Activated T-helper 17 cell treated with anti-CD3 and anti-CD28 coated beads, Interleukin-2, amount 50 U/mL, for 72 hours (primary cell): ENCODE measurements at regions not wholly inside any gene's neighbourhood (a gene's known extent, or its start where the extent isn't known, plus 50 kb on each side); places are given as distances from the start of the nearest gene placed in this dataset.

Experiments
- ATAC-seq: fragments of 150-1000 bp; cut with Tn5 transposase; replicated peaks from 2 replicates; pipeline ENCODE4 v1.10.0; 2021; ENCODE audit warnings: mild to moderate bottlenecking, moderate library complexity
- H3K27ac Mint-ChIP-seq: one replicate; pipeline ENCODE4 v1.8.0; 2022; ENCODE audit warnings: mixed read lengths
- H3K27me3 Mint-ChIP-seq: one replicate; pipeline ENCODE4 v1.8.0; 2022; ENCODE audit warnings: mixed read lengths
- H3K36me3 Mint-ChIP-seq: one replicate; pipeline ENCODE4 v1.8.0; 2022; ENCODE audit warnings: low read depth, mild to moderate bottlenecking, mixed read lengths
- H3K4me1 Mint-ChIP-seq: one replicate; pipeline ENCODE4 v1.8.0; 2022; ENCODE audit warnings: mixed read lengths
- H3K4me3 Mint-ChIP-seq: one replicate; pipeline ENCODE4 v1.8.0; 2022; ENCODE audit warnings: mild to moderate bottlenecking, mixed read lengths
- H3K9me3 Mint-ChIP-seq: one replicate; pipeline ENCODE4 v1.8.0; 2022; ENCODE audit warnings: mixed read lengths

- H3K4me1 Mint-ChIP-seq = no peaks in the 10 kb centered on the region
- no peaks in the 10 kb centered on the region for H3K36me3 Mint-ChIP-seq
- no peak overlapping the region for H3K27ac Mint-ChIP-seq
- H3K9me3 Mint-ChIP-seq = peaks cover 5% of the 10 kb centered on the region
- H3K4me3 Mint-ChIP-seq = no peak overlapping the region
- ATAC-seq = no peak
- no peaks in the 10 kb centered on the region for H3K27me3 Mint-ChIP-seq
Measured at GRCh38 chr14:38512236-38512635, 256.3 kb upstream of the CLEC14A start.

GRCh38 chr14:38507299-38507698 is 251.4 kb upstream of the CLEC14A start:
- peaks cover 3% of the 10 kb centered on the region for H3K27me3 Mint-ChIP-seq
- no peak for ATAC-seq

GRCh38 chr14:38505973-38506249 is 250.0 kb upstream of the CLEC14A start:
- Mint-ChIP-seq H3K4me3 (no peak overlapping the region), H3K27me3 (peaks cover 4% of the 10 kb centered on the region), H3K36me3 (no peaks in the 10 kb centered on the region), H3K4me1 (no peaks in the 10 kb centered on the region), H3K9me3 (peaks cover 5% of the 10 kb centered on the region), H3K27ac (no peak overlapping the region)
- ATAC-seq = no peak

More at GRCh38 chr14:38507299-38507698, 251.4 kb upstream of the CLEC14A start:
- peaks cover 5% of the 10 kb centered on the region for H3K9me3 Mint-ChIP-seq
- H3K36me3 Mint-ChIP-seq = no peaks in the 10 kb centered on the region
- no peak overlapping the region for H3K27ac Mint-ChIP-seq
- no peaks in the 10 kb centered on the region for H3K4me1 Mint-ChIP-seq
- H3K4me3 Mint-ChIP-seq = no peak overlapping the region

GRCh38 chr14:38505221-38505972 is 249.5 kb upstream of the CLEC14A start:
- no peak for ATAC-seq
- Mint-ChIP-seq H3K9me3 (peaks cover 5% of the 10 kb centered on the region), H3K4me3 (no peak overlapping the region), H3K4me1 (no peaks in the 10 kb centered on the region), H3K27ac (no peak overlapping the region), H3K36me3 (no peaks in the 10 kb centered on the region), H3K27me3 (peaks cover 4% of the 10 kb centered on the region)

- Mint-ChIP-seq H3K4me3 (no peak overlapping the region), H3K27ac (no peak overlapping the region), H3K27me3 (peaks cover 4% of the 10 kb centered on the region), H3K9me3 (peaks cover 2% of the 10 kb centered on the region), H3K4me1 (no peaks in the 10 kb centered on the region), H3K36me3 (no peaks in the 10 kb centered on the region)
- ATAC-seq = no peak
Measured at GRCh38 chr14:38504175-38504574, 248.3 kb upstream of the CLEC14A start.

- Mint-ChIP-seq H3K27ac (no peak overlapping the region), H3K4me1 (no peaks in the 10 kb centered on the region), H3K36me3 (no peaks in the 10 kb centered on the region)
Measured at GRCh38 chr14:38502239-38502638, 246.3 kb upstream of the CLEC14A start.

GRCh38 chr14:38500125-38500524 is 244.2 kb upstream of the CLEC14A start:
- H3K27me3 Mint-ChIP-seq = peaks cover 4% of the 10 kb centered on the region
- no peak for ATAC-seq

More at GRCh38 chr14:38502239-38502638, 246.3 kb upstream of the CLEC14A start:
- Mint-ChIP-seq H3K4me3 (no peak overlapping the region), H3K9me3 (no peaks in the 10 kb centered on the region), H3K27me3 (peaks cover 4% of the 10 kb centered on the region)
- no peak for ATAC-seq

GRCh38 chr14:38496092-38496491 is 240.2 kb upstream of the CLEC14A start:
- no peaks in the 10 kb centered on the region for H3K4me1 Mint-ChIP-seq
- no peaks in the 10 kb centered on the region for H3K27me3 Mint-ChIP-seq
- no peaks in the 10 kb centered on the region for H3K36me3 Mint-ChIP-seq
- H3K27ac Mint-ChIP-seq = no peak overlapping the region
- no peak overlapping the region for H3K4me3 Mint-ChIP-seq
- peaks cover 9% of the 10 kb centered on the region for H3K9me3 Mint-ChIP-seq
- ATAC-seq = no peak

More at GRCh38 chr14:38500125-38500524, 244.2 kb upstream of the CLEC14A start:
- no peaks in the 10 kb centered on the region for H3K4me1 Mint-ChIP-seq
- H3K4me3 Mint-ChIP-seq = no peak overlapping the region
- H3K36me3 Mint-ChIP-seq = no peaks in the 10 kb centered on the region
- H3K9me3 Mint-ChIP-seq = peaks cover 5% of the 10 kb centered on the region
- H3K27ac Mint-ChIP-seq = no peak overlapping the region

- H3K9me3 Mint-ChIP-seq = peaks cover 12% of the 10 kb centered on the region
- H3K4me1 Mint-ChIP-seq = no peaks in the 10 kb centered on the region
- H3K36me3 Mint-ChIP-seq = no peaks in the 10 kb centered on the region
- H3K27me3 Mint-ChIP-seq = no peaks in the 10 kb centered on the region
- ATAC-seq = no peak
- no peak overlapping the region for H3K4me3 Mint-ChIP-seq
- H3K27ac Mint-ChIP-seq = no peak overlapping the region
Measured at GRCh38 chr14:38490273-38490672, 234.4 kb upstream of the CLEC14A start.

GRCh38 chr14:38485026-38485425 is 229.1 kb upstream of the CLEC14A start:
- ATAC-seq = no peak

GRCh38 chr14:38481952-38482678 is 226.2 kb upstream of the CLEC14A start:
- H3K9me3 Mint-ChIP-seq = peaks cover 14% of the 10 kb centered on the region
- H3K4me1 Mint-ChIP-seq = no peaks in the 10 kb centered on the region
- H3K36me3 Mint-ChIP-seq = no peaks in the 10 kb centered on the region
- no peak for ATAC-seq
- H3K27me3 Mint-ChIP-seq = no peaks in the 10 kb centered on the region
- H3K27ac Mint-ChIP-seq = no peak overlapping the region
- no peak overlapping the region for H3K4me3 Mint-ChIP-seq

More at GRCh38 chr14:38485026-38485425, 229.1 kb upstream of the CLEC14A start:
- Mint-ChIP-seq H3K36me3 (no peaks in the 10 kb centered on the region), H3K27ac (no peak overlapping the region), H3K9me3 (peaks cover 8% of the 10 kb centered on the region), H3K4me3 (no peak overlapping the region), H3K4me1 (no peaks in the 10 kb centered on the region), H3K27me3 (no peaks in the 10 kb centered on the region)

GRCh38 chr14:38469156-38469555 is 213.3 kb upstream of the CLEC14A start:
- Mint-ChIP-seq H3K4me3 (no peak overlapping the region), H3K27me3 (no peaks in the 10 kb centered on the region), H3K27ac (no peak overlapping the region), H3K9me3 (peaks cover 8% of the 10 kb centered on the region), H3K36me3 (no peaks in the 10 kb centered on the region), H3K4me1 (no peaks in the 10 kb centered on the region)
- no peak for ATAC-seq

GRCh38 chr14:38442208-38442607 is 186.3 kb upstream of the CLEC14A start:
- peaks cover 17% of the 10 kb centered on the region for H3K9me3 Mint-ChIP-seq
- H3K36me3 Mint-ChIP-seq = no peaks in the 10 kb centered on the region
- no peak overlapping the region for H3K27ac Mint-ChIP-seq

GRCh38 chr14:38432186-38432585 is 176.3 kb upstream of the CLEC14A start:
- H3K27ac Mint-ChIP-seq = no peak overlapping the region
- H3K9me3 Mint-ChIP-seq = no peaks in the 10 kb centered on the region
- H3K27me3 Mint-ChIP-seq = no peaks in the 10 kb centered on the region
- H3K4me1 Mint-ChIP-seq = no peaks in the 10 kb centered on the region
- no peak overlapping the region for H3K4me3 Mint-ChIP-seq
- ATAC-seq = no peak
- no peaks in the 10 kb centered on the region for H3K36me3 Mint-ChIP-seq

More at GRCh38 chr14:38442208-38442607, 186.3 kb upstream of the CLEC14A start:
- no peak for ATAC-seq
- Mint-ChIP-seq H3K4me1 (no peaks in the 10 kb centered on the region), H3K4me3 (no peak overlapping the region), H3K27me3 (no peaks in the 10 kb centered on the region)

- H3K9me3 Mint-ChIP-seq = no peaks in the 10 kb centered on the region
- no peak overlapping the region for H3K27ac Mint-ChIP-seq
- no peak overlapping the region for H3K4me3 Mint-ChIP-seq
- no peak for ATAC-seq
- no peaks in the 10 kb centered on the region for H3K27me3 Mint-ChIP-seq
- no peaks in the 10 kb centered on the region for H3K4me1 Mint-ChIP-seq
- no peaks in the 10 kb centered on the region for H3K36me3 Mint-ChIP-seq
Measured at GRCh38 chr14:38431156-38431555, 175.3 kb upstream of the CLEC14A start.
